Neuronal stem cell (in vitro differentiated cells): ENCODE measurements at regions not wholly inside any gene's neighbourhood (a gene's known extent, or its start where the extent isn't known, plus 50 kb on each side); places are given as distances from the start of the nearest gene placed in this dataset.

Experiments used
- DNase-seq: peaks from one replicate; pipeline ENCODE4 v3.0.0-alpha.2; 2013; ENCODE audit warnings: low spot score
- H2AFZ ChIP-seq: one replicate; pipeline ENCODE4 v1.6.1; 2013; ENCODE audit warnings: mild to moderate bottlenecking, low read length, inconsistent platforms
- H2AK5ac ChIP-seq: 2 replicates; pipeline ENCODE4 v1.6.1; 2013; ENCODE audit warnings: low read depth, mild to moderate bottlenecking, inconsistent platforms, low read length, moderate library complexity, mixed read lengths
- H2BK120ac ChIP-seq: 2 replicates; pipeline ENCODE4 v1.6.1; 2013; ENCODE audit warnings: low read depth, mild to moderate bottlenecking, inconsistent platforms, low read length, moderate library complexity, mixed read lengths
- H2BK12ac ChIP-seq: one replicate; pipeline ENCODE4 v1.6.1; 2013; ENCODE audit warnings: low read length, inconsistent platforms
- H2BK15ac ChIP-seq: 2 replicates; pipeline ENCODE4 v1.6.1; 2013; ENCODE audit warnings: mild to moderate bottlenecking, low read length, inconsistent platforms, mixed read lengths
- H2BK5ac ChIP-seq: one replicate; pipeline ENCODE4 v1.6.1; 2013; ENCODE audit warnings: inconsistent platforms, mild to moderate bottlenecking, low read length, moderate library complexity
- H3K14ac ChIP-seq: one replicate; pipeline ENCODE4 v1.6.1; 2013; ENCODE audit warnings: low read length, inconsistent platforms
- H3K18ac ChIP-seq: 2 replicates; pipeline ENCODE4 v1.6.1; 2013; ENCODE audit warnings: low read length, inconsistent platforms
- H3K23ac ChIP-seq: 2 replicates; pipeline ENCODE4 v1.6.1; 2013; ENCODE audit warnings: low read depth, mild to moderate bottlenecking, mixed read lengths, low read length, inconsistent platforms; ENCODE audit not compliant: poor library complexity
- H3K27ac ChIP-seq: replicated peaks from 3 replicates; pipeline ENCODE4 v1.5.1; 2013; ENCODE audit warnings: low read length, inconsistent platforms
- H3K27me3 ChIP-seq, 3 experiments: 2 replicates each; pipeline ENCODE4 v1.6.1; 2013; ENCODE audit warnings: low read length in 3 of 3, mild to moderate bottlenecking in 2 of 3, inconsistent platforms in 1 of 3, low read depth in 1 of 3, mixed read lengths in 1 of 3, moderate library complexity in 1 of 3; ENCODE audit not compliant: control insufficient read depth in 3 of 3, insufficient read depth in 3 of 3
- H3K36me3 ChIP-seq, 2 donors: replicated peaks in 1 of 2; 2 replicates each; pipeline ENCODE4 v1.6.1; 2013; ENCODE audit warnings: low read length in 2 of 2; ENCODE audit not compliant: control insufficient read depth in 2 of 2, insufficient read depth in 2 of 2
- H3K4ac ChIP-seq: 2 replicates; pipeline ENCODE4 v1.6.1; 2013; ENCODE audit warnings: inconsistent platforms, mild to moderate bottlenecking, low read length, moderate library complexity
- H3K4me1 ChIP-seq, 2 donors: 1 replicate in 1 of 2; 2 replicates in 1 of 2; pipeline ENCODE4 v1.6.1; 2013; ENCODE audit warnings: low read length in 2 of 2, low read depth in 1 of 2; ENCODE audit not compliant: control insufficient read depth in 2 of 2, insufficient read depth in 1 of 2
- H3K4me2 ChIP-seq: one replicate; pipeline ENCODE4 v1.6.1; 2013; ENCODE audit warnings: mild to moderate bottlenecking, low read length, inconsistent platforms; ENCODE audit not compliant: insufficient read depth, poor library complexity, severe bottlenecking
- H3K4me3 ChIP-seq, 2 donors: 2 replicates each; pipeline ENCODE4 v1.5.1; 2013; ENCODE audit warnings: low read length in 2 of 2, mild to moderate bottlenecking in 2 of 2, inconsistent platforms in 1 of 2, moderate library complexity in 1 of 2
- H3K79me1 ChIP-seq: one replicate; pipeline ENCODE4 v1.6.1; 2013; ENCODE audit warnings: low read depth, mild to moderate bottlenecking, inconsistent platforms, low read length, moderate library complexity
- H3K9ac ChIP-seq: one replicate; pipeline ENCODE4 v1.6.1; 2013; ENCODE audit warnings: mild to moderate bottlenecking, low read depth, low read length, inconsistent platforms; ENCODE audit not compliant: poor library complexity
- H3K9me3 ChIP-seq, 2 donors: replicated peaks in 1 of 2; 2 replicates each; pipeline versions ENCODE3 to v1.6.1; 2013; ENCODE audit warnings: low read length in 2 of 2, mild to moderate bottlenecking in 2 of 2, inconsistent platforms in 1 of 2, low read depth in 1 of 2, mixed read lengths in 1 of 2, moderate library complexity in 1 of 2; ENCODE audit not compliant: control insufficient read depth in 2 of 2, insufficient read depth in 1 of 2
- H4K8ac ChIP-seq: one replicate; pipeline ENCODE4 v1.6.1; 2013; ENCODE audit warnings: low read depth, mild to moderate bottlenecking, inconsistent platforms, low read length, moderate library complexity
- H4K91ac ChIP-seq: one replicate; pipeline ENCODE4 v1.6.1; 2013; ENCODE audit warnings: low read length, low read depth, mild to moderate bottlenecking, inconsistent platforms; ENCODE audit not compliant: poor library complexity
- WGBS, 2 donors: extraction: QIAGEN DNeasy Blood & Tissue Kit; methylation state at CpG; one replicate each; pipeline ENCODE4 v1.1.7; 2013; ENCODE audit warnings: missing lambda C conversion rate in 2 of 2, mixed read lengths in 1 of 2; ENCODE audit not compliant: insufficient read length in 2 of 2, insufficient replicate concordance in 1 of 2; ENCODE audit errors: extremely low coverage in 2 of 2; 5-methylcytosine and 5-hydroxymethylcytosine counted together

GRCh38 chr5:165602529-165602928, 2097.1 kb downstream of the MAT2B start:
- no peaks in the 10 kb centered on the region for H3K27me3 ChIP-seq
- no peak for DNase-seq
- no peak overlapping the region for H2BK12ac ChIP-seq
- H3K9me3 ChIP-seq = peaks cover 0 to 2% of the 10 kb centered on the region in 2 donors
- H3K36me3 ChIP-seq = no peaks in the 10 kb centered on the region
- H3K4me1 ChIP-seq = no peaks in the 10 kb centered on the region
- H4K8ac ChIP-seq = no peak overlapping the region
- no peak overlapping the region for H3K23ac ChIP-seq
- no peak overlapping the region for H3K4ac ChIP-seq
- no peak overlapping the region for H3K27ac ChIP-seq
- H2AK5ac ChIP-seq = no peak overlapping the region
- no peak overlapping the region for H2AFZ ChIP-seq
- H2BK5ac ChIP-seq = no peak overlapping the region
- no peak overlapping the region for H3K14ac ChIP-seq
- no peak overlapping the region for H3K18ac ChIP-seq
- no peak overlapping the region for H3K4me3 ChIP-seq
- no peaks in the 10 kb centered on the region for H3K79me1 ChIP-seq
- no peak overlapping the region for H3K4me2 ChIP-seq
- no peak overlapping the region for H3K9ac ChIP-seq
- WGBS, 2 donors = no CpG with 5 or more reads among the region's 8 CpGs
- no peak overlapping the region for H4K91ac ChIP-seq
- no peak overlapping the region for H2BK120ac ChIP-seq
- H2BK15ac ChIP-seq = no peak overlapping the region

DNA sequence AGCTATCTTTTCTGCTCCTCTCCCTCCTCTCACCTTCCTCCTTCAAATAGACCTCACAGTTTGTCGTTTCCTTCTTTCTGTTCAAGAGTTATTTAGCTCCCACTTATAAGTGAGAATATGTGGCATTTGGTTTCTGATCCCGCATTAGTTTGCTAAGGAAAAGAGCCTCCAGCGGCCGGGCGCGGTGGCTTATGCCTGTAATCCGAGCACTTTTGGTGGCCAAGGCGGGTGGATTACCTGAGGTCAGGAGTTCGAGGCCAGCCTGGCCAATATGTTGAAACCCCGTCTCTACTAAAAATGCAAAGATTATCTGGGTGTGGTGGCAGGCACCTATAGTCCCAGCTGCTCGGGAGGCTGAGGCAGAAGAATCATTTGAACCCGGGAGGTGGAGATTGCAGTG, 2101.6 kb downstream of the MAT2B start:
- no peak overlapping the region for H3K4ac ChIP-seq
- H2BK5ac ChIP-seq = no peak overlapping the region
- no peak overlapping the region for H4K8ac ChIP-seq
- peaks cover 0 to 2% of the 10 kb centered on the region in 2 donors for H3K9me3 ChIP-seq
- no peak overlapping the region for H2BK12ac ChIP-seq
- H3K27me3 ChIP-seq = no peaks in the 10 kb centered on the region
- no peak overlapping the region for H3K23ac ChIP-seq
- H2AK5ac ChIP-seq = no peak overlapping the region
- no peaks in the 10 kb centered on the region for H3K4me1 ChIP-seq
- no peak overlapping the region for H2AFZ ChIP-seq
- no peak overlapping the region for H3K18ac ChIP-seq
- no peak overlapping the region for H3K4me3 ChIP-seq
- DNase-seq = no peak
- no peak overlapping the region for H3K4me2 ChIP-seq
- H3K36me3 ChIP-seq = no peaks in the 10 kb centered on the region
- H2BK15ac ChIP-seq = no peak overlapping the region
- H3K9ac ChIP-seq = no peak overlapping the region
- no peak overlapping the region for H3K14ac ChIP-seq
- no peaks in the 10 kb centered on the region for H3K79me1 ChIP-seq
- no CpG with 5 or more reads among the region's 12 CpGs for WGBS, 2 donors
- H3K27ac ChIP-seq = no peak overlapping the region
- H2BK120ac ChIP-seq = no peak overlapping the region
- H4K91ac ChIP-seq = no peak overlapping the region

DNA sequence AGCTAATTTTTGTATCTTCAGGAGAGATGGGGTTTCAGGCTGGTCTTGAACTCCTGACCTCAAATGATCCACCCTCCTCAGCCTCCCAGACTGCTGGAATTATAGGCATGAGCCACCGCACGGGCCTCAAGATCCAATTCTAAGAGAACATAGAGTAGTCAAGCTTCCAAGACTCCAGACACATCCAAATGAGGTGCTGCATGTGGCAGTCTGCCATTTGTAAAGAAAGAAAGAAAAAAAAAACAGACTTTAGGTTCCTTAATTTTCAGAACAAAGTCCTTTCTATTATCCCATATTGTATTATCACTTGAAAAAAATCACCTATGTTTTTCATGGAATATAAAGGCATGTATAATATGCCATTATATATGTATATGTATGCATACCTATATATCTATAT, 2104.5 kb downstream of the MAT2B start:
- Histone ChIP-seq H3K18ac (no peak overlapping the region), H3K23ac (no peak overlapping the region), H2AFZ (no peak overlapping the region), H3K4me3 (no peak overlapping the region), H4K91ac (no peak overlapping the region), H3K9ac (no peak overlapping the region), H3K14ac (no peak overlapping the region), H3K27ac (no peak overlapping the region), H3K9me3 (no peaks in the 10 kb centered on the region), H2AK5ac (no peak overlapping the region), H3K4ac (no peak overlapping the region), H3K27me3 (no peaks in the 10 kb centered on the region), H2BK120ac (no peak overlapping the region), H3K4me2 (no peak overlapping the region), H3K79me1 (no peaks in the 10 kb centered on the region), H3K36me3 (no peaks in the 10 kb centered on the region), H3K4me1 (no peaks in the 10 kb centered on the region), H2BK5ac (no peak overlapping the region), H2BK12ac (no peak overlapping the region), H4K8ac (no peak overlapping the region), H2BK15ac (no peak overlapping the region)
- no peak for DNase-seq
- no CpG with 5 or more reads among the region's 2 CpGs for WGBS, 2 donors

- Histone ChIP-seq H2BK15ac (no peak overlapping the region), H2BK5ac (no peak overlapping the region), H4K91ac (no peak overlapping the region), H2BK12ac (no peak overlapping the region), H3K14ac (no peak overlapping the region), H2AK5ac (no peak overlapping the region), H3K36me3 (no peaks in the 10 kb centered on the region), H3K4me1 (no peaks in the 10 kb centered on the region), H3K4me2 (no peak overlapping the region), H3K4ac (no peak overlapping the region), H3K27ac (no peak overlapping the region), H2AFZ (peak overlapping the region; percentile 13), H3K23ac (no peak overlapping the region), H3K18ac (no peak overlapping the region), H3K79me1 (no peaks in the 10 kb centered on the region), H3K4me3 (no peak overlapping the region), H2BK120ac (no peak overlapping the region), H4K8ac (no peak overlapping the region), H3K9me3 (no peaks in the 10 kb centered on the region), H3K9ac (no peak overlapping the region), H3K27me3 (no peaks in the 10 kb centered on the region)
- DNase-seq = no peak
- no CpG with 5 or more reads among the region's 2 CpGs for WGBS, 2 donors
Measured at GRCh38 chr5:165616490-165617405, 2111.3 kb downstream of the MAT2B start.
